GM23338 (cell line): ENCODE measurements at regions not wholly inside any gene's neighbourhood (a gene's known extent, or its start where the extent isn't known, plus 50 kb on each side); places are given as distances from the start of the nearest gene placed in this dataset.

Source experiments
- ATAC-seq: fragments of 200-7000 bp; cut with Tn5 transposase; 3 replicates; pipeline ENCODE4 v1.9.1; 2020
- DNase-seq: peaks from one replicate; pipeline ENCODE4 v3.0.0-alpha.2; 2015; ENCODE audit warnings: low spot score
- H2AFZ ChIP-seq: fragments of 200-600 bp; sonication (generic); 2 replicates; pipeline ENCODE4 v1.8.0; 2016; ENCODE audit warnings: antibody characterized with exemption, mild to moderate bottlenecking, moderate library complexity
- H3F3A ChIP-seq: fragments of 200-600 bp; sonication (generic); replicated peaks from 2 replicates; pipeline ENCODE4 v1.8.0; 2017; ENCODE audit warnings: antibody characterized with exemption, mixed run types, low read depth
- H3K27ac ChIP-seq: fragments of 200-600 bp; sonication (generic); 2 replicates; pipeline ENCODE4 v1.6.1; 2016; ENCODE audit warnings: low read depth
- H3K27me3 ChIP-seq: fragments of 200-600 bp; sonication (generic); 2 replicates; pipeline ENCODE4 v1.8.0; 2016; ENCODE audit warnings: mild to moderate bottlenecking, mixed run types, moderate library complexity; ENCODE audit not compliant: insufficient read depth
- H3K36me3 ChIP-seq: fragments of 200-600 bp; sonication (generic); 2 replicates; pipeline ENCODE4 v1.8.0; 2016; ENCODE audit warnings: mild to moderate bottlenecking; ENCODE audit not compliant: insufficient read depth
- H3K4me1 ChIP-seq: fragments of 200-600 bp; sonication (generic); 2 replicates; pipeline ENCODE4 v1.8.0; 2016; ENCODE audit warnings: mild to moderate bottlenecking, moderate library complexity; ENCODE audit not compliant: insufficient read depth
- H3K4me2 ChIP-seq: fragments of 200-600 bp; sonication (generic); 2 replicates; pipeline ENCODE4 v1.7.1; 2017; ENCODE audit warnings: mixed run types
- H3K4me3 ChIP-seq: fragments of 200-600 bp; sonication (generic); 2 replicates; pipeline ENCODE4 v1.6.1; 2016; ENCODE audit warnings: mixed run types
- H3K79me2 ChIP-seq: fragments of 200-600 bp; sonication (generic); replicated peaks from 2 replicates; pipeline ENCODE4 v1.8.0; 2017; ENCODE audit warnings: mild to moderate bottlenecking; ENCODE audit not compliant: insufficient read depth
- H3K9me2 ChIP-seq: fragments of 200-600 bp; sonication (generic); 2 replicates; pipeline ENCODE4 v1.8.0; 2017; ENCODE audit not compliant: insufficient read depth
- H4K20me1 ChIP-seq: fragments of 200-600 bp; sonication (generic); replicated peaks from 2 replicates; pipeline ENCODE4 v1.8.0; 2017; ENCODE audit warnings: mild to moderate bottlenecking; ENCODE audit not compliant: insufficient read depth
- H3K27ac Mint-ChIP-seq: 2 replicates; pipeline ENCODE4 v1.8.0; 2020; ENCODE audit warnings: inconsistent platforms, mild to moderate bottlenecking, moderate library complexity, mixed read lengths
- H3K27me3 Mint-ChIP-seq: 3 replicates; pipeline ENCODE4 v1.8.0; 2022; ENCODE audit warnings: low read depth, mild to moderate bottlenecking, moderate library complexity, mixed read lengths, inconsistent platforms; ENCODE audit not compliant: insufficient read depth, poor library complexity
- H3K36me3 Mint-ChIP-seq: 3 replicates; pipeline ENCODE4 v1.8.0; 2021; ENCODE audit warnings: low read depth, mild to moderate bottlenecking, inconsistent platforms, moderate library complexity, mixed read lengths
- H3K4me1 Mint-ChIP-seq: 3 replicates; pipeline ENCODE4 v1.8.0; 2020; ENCODE audit warnings: mild to moderate bottlenecking, inconsistent platforms, mixed read lengths
- H3K4me3 Mint-ChIP-seq: 3 replicates; pipeline ENCODE4 v1.8.0; 2021; ENCODE audit warnings: moderate library complexity, mild to moderate bottlenecking, inconsistent platforms, mixed read lengths
- H3K9me3 Mint-ChIP-seq: 3 replicates; pipeline ENCODE4 v1.8.0; 2020; ENCODE audit warnings: moderate library complexity, mild to moderate bottlenecking, inconsistent platforms, mixed read lengths
- CREB1 ChIP-seq: fragments of 250-450 bp; sonication (Bioruptor Pico); IDR thresholded peaks from 2 replicates; pipeline ENCODE4 v1.5.0; 2020; ENCODE audit warnings: low read depth, mild to moderate bottlenecking, moderate library complexity
- EZH2phosphoT487 ChIP-seq: fragments of 200-600 bp; sonication (generic); IDR thresholded peaks from one replicate; pipeline ENCODE4 v1.8.1; 2018; ENCODE audit warnings: antibody characterized with exemption; ENCODE audit not compliant: unreplicated experiment
- JUNB ChIP-seq: IDR thresholded peaks from one replicate; pipeline ENCODE4 v1.6.1; 2016; ENCODE audit warnings: antibody characterized with exemption; ENCODE audit not compliant: unreplicated experiment
- POLR2AphosphoS5 ChIP-seq: IDR thresholded peaks from 2 replicates; pipeline ENCODE4 v1.6.1; 2016; ENCODE audit warnings: antibody characterized with exemption, low read depth
- ZNF331 ChIP-seq: fragments of 250-450 bp; sonication (Bioruptor Pico); IDR thresholded peaks from 2 replicates; pipeline ENCODE4 v1.5.0; 2020; ENCODE audit warnings: low read depth, mild to moderate bottlenecking, moderate library complexity
- TF ChIP-seq, protein P1 (sequence below): fragments of 250-450 bp; sonication (Bioruptor Pico); IDR thresholded peaks from 2 replicates; pipeline ENCODE4 v1.5.0; 2020; ENCODE audit warnings: mild to moderate bottlenecking, moderate library complexity
- TF ChIP-seq, protein P2 (sequence below), 2 experiments: fragments of 200-600 bp in 1 of 2; sonication (generic) in 1 of 2; conservative IDR thresholded peaks; 2 replicates each; pipeline versions ENCODE4 v1.5.1 to v1.6.1; 2016 to 2017; ENCODE audit warnings: antibody characterized with exemption in 2 of 2, low read depth in 2 of 2, mild to moderate bottlenecking in 2 of 2, moderate library complexity in 1 of 2

DNA sequence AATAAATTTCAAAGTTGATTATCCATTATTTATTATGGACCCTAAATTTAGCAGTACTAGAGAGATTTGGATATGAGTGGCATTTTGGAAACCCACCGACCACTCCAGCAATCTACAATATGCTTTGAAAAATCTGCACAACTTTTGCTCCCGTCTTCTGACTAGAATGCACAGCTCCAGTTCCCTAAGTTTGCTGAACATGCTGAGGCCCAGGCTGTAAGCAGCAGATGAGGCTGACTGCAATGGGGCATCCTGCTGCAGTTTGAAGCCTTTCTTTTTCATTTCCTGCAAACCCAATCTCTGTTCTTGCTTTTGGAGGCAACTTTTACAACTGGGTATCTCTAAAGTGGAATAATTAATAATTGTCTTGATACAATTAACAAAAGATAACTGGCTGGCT lies 405.8 kb downstream of the ATP23 start (continued):
- TF ChIP-seq, protein P1, sequence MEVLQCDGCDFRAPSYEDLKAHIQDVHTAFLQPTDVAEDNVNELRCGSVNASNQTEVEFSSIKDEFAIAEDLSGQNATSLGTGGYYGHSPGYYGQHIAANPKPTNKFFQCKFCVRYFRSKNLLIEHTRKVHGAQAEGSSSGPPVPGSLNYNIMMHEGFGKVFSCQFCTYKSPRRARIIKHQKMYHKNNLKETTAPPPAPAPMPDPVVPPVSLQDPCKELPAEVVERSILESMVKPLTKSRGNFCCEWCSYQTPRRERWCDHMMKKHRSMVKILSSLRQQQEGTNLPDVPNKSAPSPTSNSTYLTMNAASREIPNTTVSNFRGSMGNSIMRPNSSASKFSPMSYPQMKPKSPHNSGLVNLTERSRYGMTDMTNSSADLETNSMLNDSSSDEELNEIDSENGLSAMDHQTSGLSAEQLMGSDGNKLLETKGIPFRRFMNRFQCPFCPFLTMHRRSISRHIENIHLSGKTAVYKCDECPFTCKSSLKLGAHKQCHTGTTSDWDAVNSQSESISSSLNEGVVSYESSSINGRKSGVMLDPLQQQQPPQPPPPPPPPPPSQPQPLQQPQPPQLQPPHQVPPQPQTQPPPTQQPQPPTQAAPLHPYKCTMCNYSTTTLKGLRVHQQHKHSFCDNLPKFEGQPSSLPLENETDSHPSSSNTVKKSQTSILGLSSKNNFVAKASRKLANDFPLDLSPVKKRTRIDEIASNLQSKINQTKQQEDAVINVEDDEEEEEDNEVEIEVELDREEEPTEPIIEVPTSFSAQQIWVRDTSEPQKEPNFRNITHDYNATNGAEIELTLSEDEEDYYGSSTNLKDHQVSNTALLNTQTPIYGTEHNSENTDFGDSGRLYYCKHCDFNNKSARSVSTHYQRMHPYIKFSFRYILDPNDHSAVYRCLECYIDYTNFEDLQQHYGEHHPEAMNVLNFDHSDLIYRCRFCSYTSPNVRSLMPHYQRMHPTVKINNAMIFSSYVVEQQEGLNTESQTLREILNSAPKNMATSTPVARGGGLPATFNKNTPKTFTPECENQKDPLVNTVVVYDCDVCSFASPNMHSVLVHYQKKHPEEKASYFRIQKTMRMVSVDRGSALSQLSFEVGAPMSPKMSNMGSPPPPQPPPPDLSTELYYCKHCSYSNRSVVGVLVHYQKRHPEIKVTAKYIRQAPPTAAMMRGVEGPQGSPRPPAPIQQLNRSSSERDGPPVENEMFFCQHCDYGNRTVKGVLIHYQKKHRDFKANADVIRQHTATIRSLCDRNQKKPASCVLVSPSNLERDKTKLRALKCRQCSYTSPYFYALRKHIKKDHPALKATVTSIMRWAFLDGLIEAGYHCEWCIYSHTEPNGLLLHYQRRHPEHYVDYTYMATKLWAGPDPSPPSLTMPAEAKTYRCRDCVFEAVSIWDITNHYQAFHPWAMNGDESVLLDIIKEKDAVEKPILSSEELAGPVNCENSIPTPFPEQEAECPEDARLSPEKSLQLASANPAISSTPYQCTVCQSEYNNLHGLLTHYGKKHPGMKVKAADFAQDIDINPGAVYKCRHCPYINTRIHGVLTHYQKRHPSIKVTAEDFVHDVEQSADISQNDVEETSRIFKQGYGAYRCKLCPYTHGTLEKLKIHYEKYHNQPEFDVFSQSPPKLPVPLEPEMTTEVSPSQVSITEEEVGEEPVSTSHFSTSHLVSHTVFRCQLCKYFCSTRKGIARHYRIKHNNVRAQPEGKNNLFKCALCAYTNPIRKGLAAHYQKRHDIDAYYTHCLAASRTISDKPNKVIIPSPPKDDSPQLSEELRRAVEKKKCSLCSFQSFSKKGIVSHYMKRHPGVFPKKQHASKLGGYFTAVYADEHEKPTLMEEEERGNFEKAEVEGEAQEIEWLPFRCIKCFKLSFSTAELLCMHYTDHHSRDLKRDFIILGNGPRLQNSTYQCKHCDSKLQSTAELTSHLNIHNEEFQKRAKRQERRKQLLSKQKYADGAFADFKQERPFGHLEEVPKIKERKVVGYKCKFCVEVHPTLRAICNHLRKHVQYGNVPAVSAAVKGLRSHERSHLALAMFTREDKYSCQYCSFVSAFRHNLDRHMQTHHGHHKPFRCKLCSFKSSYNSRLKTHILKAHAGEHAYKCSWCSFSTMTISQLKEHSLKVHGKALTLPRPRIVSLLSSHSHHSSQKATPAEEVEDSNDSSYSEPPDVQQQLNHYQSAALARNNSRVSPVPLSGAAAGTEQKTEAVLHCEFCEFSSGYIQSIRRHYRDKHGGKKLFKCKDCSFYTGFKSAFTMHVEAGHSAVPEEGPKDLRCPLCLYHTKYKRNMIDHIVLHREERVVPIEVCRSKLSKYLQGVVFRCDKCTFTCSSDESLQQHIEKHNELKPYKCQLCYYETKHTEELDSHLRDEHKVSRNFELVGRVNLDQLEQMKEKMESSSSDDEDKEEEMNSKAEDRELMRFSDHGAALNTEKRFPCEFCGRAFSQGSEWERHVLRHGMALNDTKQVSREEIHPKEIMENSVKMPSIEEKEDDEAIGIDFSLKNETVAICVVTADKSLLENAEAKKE, result no peak

DNA sequence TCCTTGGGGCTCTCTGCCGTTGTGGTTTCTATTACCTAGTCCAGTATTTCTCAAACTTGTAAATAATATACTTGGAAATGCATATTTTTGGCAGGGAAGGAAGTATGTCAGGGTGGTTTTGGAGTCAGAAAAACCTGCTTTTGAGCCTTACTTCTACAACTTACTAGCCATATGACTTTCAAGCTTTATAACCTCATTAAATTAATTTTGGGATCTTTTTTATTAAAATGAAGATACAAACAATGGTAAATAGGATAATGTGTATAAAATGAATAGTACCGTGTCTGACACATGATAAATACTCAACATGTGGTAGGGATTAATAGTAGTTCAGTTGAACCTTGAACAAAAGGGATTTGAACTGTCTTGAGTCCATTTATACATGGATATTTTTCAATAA lies 406.3 kb downstream of the ATP23 start:
- no peaks in the 10 kb centered on the region for H3K27me3 ChIP-seq
- H3K4me2 ChIP-seq, result no peak overlapping the region
- ATAC-seq, result no peak
- no peaks in the 10 kb centered on the region for H3K4me1 ChIP-seq
- Mint-ChIP-seq H3K27me3 (peaks cover 8% of the 10 kb centered on the region), H3K36me3 (no peaks in the 10 kb centered on the region), H3K27ac (no peak overlapping the region), H3K4me1 (no peaks in the 10 kb centered on the region), H3K9me3 (no peaks in the 10 kb centered on the region), H3K4me3 (no peak overlapping the region)
- H3K27ac ChIP-seq, result no peak overlapping the region
- no peaks in the 10 kb centered on the region for H3F3A ChIP-seq
- no peaks in the 10 kb centered on the region for H4K20me1 ChIP-seq
- H3K4me3 ChIP-seq, result no peak overlapping the region
- no peak overlapping the region for H2AFZ ChIP-seq
- no peak for DNase-seq
- no peaks in the 10 kb centered on the region for H3K9me2 ChIP-seq
- no peaks in the 10 kb centered on the region for H3K79me2 ChIP-seq
- no peaks in the 10 kb centered on the region for H3K36me3 ChIP-seq
- TF ChIP-seq, protein P2, sequence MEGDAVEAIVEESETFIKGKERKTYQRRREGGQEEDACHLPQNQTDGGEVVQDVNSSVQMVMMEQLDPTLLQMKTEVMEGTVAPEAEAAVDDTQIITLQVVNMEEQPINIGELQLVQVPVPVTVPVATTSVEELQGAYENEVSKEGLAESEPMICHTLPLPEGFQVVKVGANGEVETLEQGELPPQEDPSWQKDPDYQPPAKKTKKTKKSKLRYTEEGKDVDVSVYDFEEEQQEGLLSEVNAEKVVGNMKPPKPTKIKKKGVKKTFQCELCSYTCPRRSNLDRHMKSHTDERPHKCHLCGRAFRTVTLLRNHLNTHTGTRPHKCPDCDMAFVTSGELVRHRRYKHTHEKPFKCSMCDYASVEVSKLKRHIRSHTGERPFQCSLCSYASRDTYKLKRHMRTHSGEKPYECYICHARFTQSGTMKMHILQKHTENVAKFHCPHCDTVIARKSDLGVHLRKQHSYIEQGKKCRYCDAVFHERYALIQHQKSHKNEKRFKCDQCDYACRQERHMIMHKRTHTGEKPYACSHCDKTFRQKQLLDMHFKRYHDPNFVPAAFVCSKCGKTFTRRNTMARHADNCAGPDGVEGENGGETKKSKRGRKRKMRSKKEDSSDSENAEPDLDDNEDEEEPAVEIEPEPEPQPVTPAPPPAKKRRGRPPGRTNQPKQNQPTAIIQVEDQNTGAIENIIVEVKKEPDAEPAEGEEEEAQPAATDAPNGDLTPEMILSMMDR (conservative IDR thresholded peaks at IDR 0.05; ENCODE audit: low read depth in 2 of 2), result no peak
- TF ChIP-seq CREB1 (CRISPR knock-in tag), result no peak
- no peak for TF ChIP-seq EZH2phosphoT487
- TF ChIP-seq, protein P1, result no peak
- no peak for TF ChIP-seq POLR2AphosphoS5
- no peak for TF ChIP-seq JUNB
- no peak for TF ChIP-seq ZNF331
